ENCODE measurements at regions not wholly inside any gene's neighbourhood (a gene's known extent, or its start where the extent isn't known, plus 50 kb on each side); places are given as distances from the start of the nearest gene placed in this dataset.

GRCh38 chr1:37169743-37170275 is 135.5 kb upstream of the GRIK3 start:
- TF ChIP-seq ZNF677 (tag by site-specific recombination; IDR thresholded peaks at IDR 0.05) (no peak), HOXD13 (CRISPR knock-in tag; IDR thresholded peaks at IDR 0.05; ENCODE audit: borderline replicate concordance) (no peak), ZNF626 (tag by site-specific recombination; IDR thresholded peaks at IDR 0.05) (no peak), ZFP37 (tag by site-specific recombination; IDR thresholded peaks at IDR 0.05) (no peak), ZNF394 (tag by site-specific recombination; IDR thresholded peaks at IDR 0.05; ENCODE audit: borderline replicate concordance) (no peak), ZNF560 (tag by site-specific recombination; IDR thresholded peaks at IDR 0.05; ENCODE audit: borderline replicate concordance) (no peak), ZNF426 (tag by site-specific recombination; IDR thresholded peaks at IDR 0.05) (no peak), ZNF223 (tag by site-specific recombination; IDR thresholded peaks at IDR 0.05) (no peak), ZNF529 (tag by site-specific recombination; IDR thresholded peaks at IDR 0.05; ENCODE audit: insufficient replicate concordance) (no peak), ZNF24 (tag by site-specific recombination; IDR thresholded peaks at IDR 0.05) (no peak), ZNF2 (tag by site-specific recombination; IDR thresholded peaks at IDR 0.05) (no peak), TRIM28 (IDR thresholded peaks at IDR 0.05; ENCODE audit: borderline replicate concordance, low read length) (no peak)
- TF ChIP-seq, protein P1, sequence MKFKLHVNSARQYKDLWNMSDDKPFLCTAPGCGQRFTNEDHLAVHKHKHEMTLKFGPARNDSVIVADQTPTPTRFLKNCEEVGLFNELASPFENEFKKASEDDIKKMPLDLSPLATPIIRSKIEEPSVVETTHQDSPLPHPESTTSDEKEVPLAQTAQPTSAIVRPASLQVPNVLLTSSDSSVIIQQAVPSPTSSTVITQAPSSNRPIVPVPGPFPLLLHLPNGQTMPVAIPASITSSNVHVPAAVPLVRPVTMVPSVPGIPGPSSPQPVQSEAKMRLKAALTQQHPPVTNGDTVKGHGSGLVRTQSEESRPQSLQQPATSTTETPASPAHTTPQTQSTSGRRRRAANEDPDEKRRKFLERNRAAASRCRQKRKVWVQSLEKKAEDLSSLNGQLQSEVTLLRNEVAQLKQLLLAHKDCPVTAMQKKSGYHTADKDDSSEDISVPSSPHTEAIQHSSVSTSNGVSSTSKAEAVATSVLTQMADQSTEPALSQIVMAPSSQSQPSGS (tag by site-specific recombination; IDR thresholded peaks at IDR 0.05; ENCODE audit: low read depth), result no peak
- ChIA-PET POLR2A (no interaction called here), CTCF (no interaction called here)
- no peaks in the 10 kb centered on the region for H3K9me3 ChIP-seq (ENCODE audit: control insufficient read depth, insufficient read depth, low read depth, low read length)
- H3K4me1 ChIP-seq (ENCODE audit: control insufficient read depth, insufficient read depth, low read length), result no peaks in the 10 kb centered on the region
- H3K27ac ChIP-seq (ENCODE audit: extremely low read depth, low read depth, low read length), result no peak overlapping the region
- no peak overlapping the region for H3K4me3 ChIP-seq (ENCODE audit: low read depth, low read length)
- H3K36me3 ChIP-seq (ENCODE audit: control insufficient read depth in 2 of 2, insufficient read depth in 1 of 2, low read length in 2 of 2), result no peaks in the 10 kb centered on the region

DNA sequence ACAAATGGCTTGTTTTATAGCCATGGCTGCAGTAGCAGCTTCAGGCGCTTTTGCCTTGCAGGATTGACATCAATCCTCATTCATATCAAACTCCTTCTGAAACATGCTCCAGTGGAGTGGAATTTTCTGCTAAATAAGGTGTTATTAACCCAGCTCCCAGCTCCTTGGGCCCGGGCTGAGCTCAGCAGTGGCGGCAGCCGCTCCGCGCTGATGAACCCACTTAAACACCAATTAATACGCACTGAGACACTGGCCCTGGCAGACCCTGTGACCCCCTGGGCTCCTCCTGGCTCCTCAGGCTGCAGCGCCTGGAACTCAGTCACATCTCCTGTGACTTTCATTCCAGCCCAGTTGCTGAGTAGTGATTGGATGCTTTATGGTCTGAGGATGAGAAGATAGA is 137.4 kb upstream of the GRIK3 start:
- TF ChIP-seq ZNF391 (tag by site-specific recombination; IDR thresholded peaks at IDR 0.05; ENCODE audit: borderline replicate concordance, low read depth) (no peak), ZNF121 (tag by site-specific recombination; IDR thresholded peaks at IDR 0.05) (no peak), SCRT2 (tag by site-specific recombination; IDR thresholded peaks at IDR 0.05) (no peak), PATZ1 (tag by site-specific recombination; IDR thresholded peaks at IDR 0.05) (no peak)
- ChIA-PET POLR2A (no interaction called here), CTCF (no interaction called here)
- no peaks in the 10 kb centered on the region for H3K4me1 ChIP-seq (ENCODE audit: control insufficient read depth, insufficient read depth, low read length)
- H3K9me3 ChIP-seq (ENCODE audit: control insufficient read depth, insufficient read depth, low read depth, low read length), result no peaks in the 10 kb centered on the region
- no peak overlapping the region for H3K4me3 ChIP-seq (ENCODE audit: low read depth, low read length)
- H3K27ac ChIP-seq (ENCODE audit: extremely low read depth, low read depth, low read length), result no peak overlapping the region
- no peaks in the 10 kb centered on the region for H3K36me3 ChIP-seq (ENCODE audit: control insufficient read depth in 2 of 2, insufficient read depth in 1 of 2, low read length in 2 of 2)

DNA sequence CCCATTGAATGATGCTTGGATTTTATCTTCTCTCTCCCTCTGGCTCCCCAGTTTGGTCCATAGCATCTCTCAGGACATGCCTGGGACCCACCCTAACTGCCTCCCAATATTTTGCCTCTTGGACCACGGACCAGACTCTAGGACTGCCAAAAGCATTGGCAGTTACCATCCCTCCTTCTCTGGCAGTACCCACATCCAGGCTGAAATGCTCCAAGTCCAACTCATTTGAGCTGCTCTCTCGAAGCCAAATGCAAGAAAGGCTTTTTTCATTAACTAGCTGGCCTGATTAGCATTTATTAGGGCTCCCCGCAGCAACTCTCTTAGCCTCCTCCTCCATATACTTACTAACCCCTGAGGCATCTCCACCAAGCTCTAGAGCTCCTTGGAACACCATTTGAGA is 140.0 kb upstream of the GRIK3 start:
- ChIA-PET CTCF (interaction anchor here (0.9 kb wide), 1 partner anchor 44 kb away, joined by 3 read pairs; no protein-coding TSS in a partner anchor), POLR2A (no interaction called here)
- TF ChIP-seq ZBTB48 (tag by site-specific recombination; IDR thresholded peaks at IDR 0.05) (no peak), SP7 (tag by site-specific recombination; IDR thresholded peaks at IDR 0.05) (no peak), ZNF157 (tag by site-specific recombination; IDR thresholded peaks at IDR 0.05) (no peak), ZNF132 (tag by site-specific recombination; IDR thresholded peaks at IDR 0.05; ENCODE audit: borderline replicate concordance) (no peak)
- TF ChIP-seq, protein P2, sequence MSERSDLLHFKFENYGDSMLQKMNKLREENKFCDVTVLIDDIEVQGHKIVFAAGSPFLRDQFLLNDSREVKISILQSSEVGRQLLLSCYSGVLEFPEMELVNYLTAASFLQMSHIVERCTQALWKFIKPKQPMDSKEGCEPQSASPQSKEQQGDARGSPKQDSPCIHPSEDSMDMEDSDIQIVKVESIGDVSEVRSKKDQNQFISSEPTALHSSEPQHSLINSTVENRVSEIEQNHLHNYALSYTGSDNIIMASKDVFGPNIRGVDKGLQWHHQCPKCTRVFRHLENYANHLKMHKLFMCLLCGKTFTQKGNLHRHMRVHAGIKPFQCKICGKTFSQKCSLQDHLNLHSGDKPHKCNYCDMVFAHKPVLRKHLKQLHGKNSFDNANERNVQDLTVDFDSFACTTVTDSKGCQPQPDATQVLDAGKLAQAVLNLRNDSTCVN (tag by site-specific recombination; optimal IDR thresholded peaks at IDR 0.05), result no peak
- Histone ChIP-seq H3K4me3 (ENCODE audit: low read depth, low read length) (no peak overlapping the region), H3K4me1 (ENCODE audit: control insufficient read depth, insufficient read depth, low read length) (no peaks in the 10 kb centered on the region), H3K9me3 (ENCODE audit: control insufficient read depth, insufficient read depth, low read depth, low read length) (no peaks in the 10 kb centered on the region), H3K36me3 (ENCODE audit: control insufficient read depth in 2 of 2, insufficient read depth in 1 of 2, low read length in 2 of 2) (no peaks in the 10 kb centered on the region), H3K27ac (ENCODE audit: extremely low read depth, low read depth, low read length) (no peak overlapping the region)

All from HEK293 (cell line).